ENCODE measurements at regions not wholly inside any gene's neighbourhood (a gene's known extent, or its start where the extent isn't known, plus 50 kb on each side); places are given as distances from the start of the nearest gene placed in this dataset.

GRCh38 chr9:124205686-124206352 is 51.9 kb upstream of the NEK6 start:
- Histone ChIP-seq H3K4ac (ENCODE audit: low read length) (no peak overlapping the region), H4K8ac (ENCODE audit: low read depth, low read length) (no peak overlapping the region), H3K4me2 (ENCODE audit: insufficient read depth, low read length, poor library complexity, severe bottlenecking) (no peak overlapping the region), H3K79me1 (ENCODE audit: low read depth, low read length) (no peaks in the 10 kb centered on the region), H3K36me3 (replicated peaks in 1 of 2; ENCODE audit: control insufficient read depth in 2 of 2, insufficient read depth in 2 of 2, low read length in 2 of 2) (no peaks in the 10 kb centered on the region), H2AK5ac (ENCODE audit: low read depth, low read length) (no peak overlapping the region), H3K27ac (replicated peaks; ENCODE audit: low read length) (no peak overlapping the region), H3K9me3 (replicated peaks in 1 of 2; ENCODE audit: control insufficient read depth in 2 of 2, insufficient read depth in 1 of 2, low read depth in 1 of 2, low read length in 2 of 2) (peaks cover 7% of the 10 kb centered on the region in 2 donors), H3K4me1 (ENCODE audit: control insufficient read depth in 2 of 2, insufficient read depth in 1 of 2, low read depth in 1 of 2, low read length in 2 of 2) (peaks cover 0 to 6% of the 10 kb centered on the region in 2 donors), H3K23ac (ENCODE audit: low read depth, low read length, poor library complexity) (no peak overlapping the region), H2BK12ac (ENCODE audit: low read length) (no peak overlapping the region), H2BK5ac (ENCODE audit: low read length) (no peak overlapping the region), H3K18ac (ENCODE audit: low read length) (no peak overlapping the region), H4K91ac (ENCODE audit: low read depth, low read length, poor library complexity) (no peak overlapping the region), H2AFZ (ENCODE audit: low read length) (no peak overlapping the region), H2BK120ac (ENCODE audit: low read depth, low read length) (no peak overlapping the region), H3K14ac (ENCODE audit: low read length) (no peak overlapping the region), H3K4me3 (ENCODE audit: low read length in 2 of 2) (no peak overlapping the region), H3K27me3 (ENCODE audit: control insufficient read depth in 3 of 3, insufficient read depth in 3 of 3, low read depth in 1 of 3, low read length in 3 of 3) (no peaks in the 10 kb centered on the region), H2BK15ac (ENCODE audit: low read length) (no peak overlapping the region), H3K9ac (ENCODE audit: low read depth, low read length, poor library complexity) (no peak overlapping the region)
- WGBS, 2 donors (ENCODE audit: extremely low coverage in 2 of 2, insufficient read length in 2 of 2, insufficient replicate concordance in 1 of 2): no CpG with 5 or more reads among the region's 2 CpGs
- no peak for DNase-seq (ENCODE audit: low spot score)

GRCh38 chr9:124206391-124206790 is 51.4 kb upstream of the NEK6 start:
- H2AK5ac ChIP-seq (ENCODE audit: low read depth, low read length): no peak overlapping the region
- no peak overlapping the region for H3K27ac ChIP-seq (replicated peaks; ENCODE audit: low read length)
- WGBS, 2 donors (ENCODE audit: extremely low coverage in 2 of 2, insufficient read length in 2 of 2, insufficient replicate concordance in 1 of 2): no CpG with 5 or more reads among the region's 2 CpGs

More at GRCh38 chr9:124206391-124206790, 51.4 kb upstream of the NEK6 start:
- Histone ChIP-seq H3K27me3 (ENCODE audit: control insufficient read depth in 3 of 3, insufficient read depth in 3 of 3, low read depth in 1 of 3, low read length in 3 of 3) (no peaks in the 10 kb centered on the region), H3K9ac (ENCODE audit: low read depth, low read length, poor library complexity) (no peak overlapping the region), H3K4me2 (ENCODE audit: insufficient read depth, low read length, poor library complexity, severe bottlenecking) (no peak overlapping the region), H2BK5ac (ENCODE audit: low read length) (no peak overlapping the region), H4K8ac (ENCODE audit: low read depth, low read length) (no peak overlapping the region), H3K14ac (ENCODE audit: low read length) (no peak overlapping the region), H3K23ac (ENCODE audit: low read depth, low read length, poor library complexity) (no peak overlapping the region), H3K4ac (ENCODE audit: low read length) (no peak overlapping the region), H2BK12ac (ENCODE audit: low read length) (no peak overlapping the region), H3K79me1 (ENCODE audit: low read depth, low read length) (no peaks in the 10 kb centered on the region), H3K4me1 (ENCODE audit: control insufficient read depth in 2 of 2, insufficient read depth in 1 of 2, low read depth in 1 of 2, low read length in 2 of 2) (peaks cover 0 to 6% of the 10 kb centered on the region in 2 donors), H3K4me3 (ENCODE audit: low read length in 2 of 2) (no peak overlapping the region), H2AFZ (ENCODE audit: low read length) (no peak overlapping the region), H3K18ac (ENCODE audit: low read length) (no peak overlapping the region), H3K9me3 (replicated peaks in 1 of 2; ENCODE audit: control insufficient read depth in 2 of 2, insufficient read depth in 1 of 2, low read depth in 1 of 2, low read length in 2 of 2) (peaks cover 7% of the 10 kb centered on the region in 2 donors), H2BK15ac (ENCODE audit: low read length) (no peak overlapping the region), H3K36me3 (replicated peaks in 1 of 2; ENCODE audit: control insufficient read depth in 2 of 2, insufficient read depth in 2 of 2, low read length in 2 of 2) (no peaks in the 10 kb centered on the region), H2BK120ac (ENCODE audit: low read depth, low read length) (no peak overlapping the region), H4K91ac (ENCODE audit: low read depth, low read length, poor library complexity) (no peak overlapping the region)
- no peak for DNase-seq (ENCODE audit: low spot score)

Data from neuronal stem cell (in vitro differentiated cells).